ENCODE measurements at regions not wholly inside any gene's neighbourhood (a gene's known extent, or its start where the extent isn't known, plus 50 kb on each side); places are given as distances from the start of the nearest gene placed in this dataset.

DNA sequence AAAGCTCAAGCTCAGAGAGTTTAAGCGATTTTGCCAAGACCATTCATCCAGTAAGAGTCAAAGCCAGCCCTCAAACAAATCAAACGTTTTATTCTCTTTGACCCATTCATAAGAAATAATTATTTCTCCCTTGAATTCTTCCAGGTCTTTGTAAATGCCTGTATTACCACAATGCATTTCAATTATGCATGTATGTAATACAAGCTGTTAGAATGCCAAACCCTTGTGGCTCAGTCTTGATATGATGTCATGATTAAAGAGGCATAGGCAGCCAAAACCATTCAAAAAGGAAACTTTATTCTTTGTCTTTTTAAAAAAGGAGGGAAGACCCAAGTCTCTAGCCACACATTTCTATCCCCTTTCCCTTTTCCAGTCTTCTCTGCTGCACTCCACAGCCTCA lies 56.5 kb upstream of the PGM2 start:
- TF ChIP-seq, protein P1, sequence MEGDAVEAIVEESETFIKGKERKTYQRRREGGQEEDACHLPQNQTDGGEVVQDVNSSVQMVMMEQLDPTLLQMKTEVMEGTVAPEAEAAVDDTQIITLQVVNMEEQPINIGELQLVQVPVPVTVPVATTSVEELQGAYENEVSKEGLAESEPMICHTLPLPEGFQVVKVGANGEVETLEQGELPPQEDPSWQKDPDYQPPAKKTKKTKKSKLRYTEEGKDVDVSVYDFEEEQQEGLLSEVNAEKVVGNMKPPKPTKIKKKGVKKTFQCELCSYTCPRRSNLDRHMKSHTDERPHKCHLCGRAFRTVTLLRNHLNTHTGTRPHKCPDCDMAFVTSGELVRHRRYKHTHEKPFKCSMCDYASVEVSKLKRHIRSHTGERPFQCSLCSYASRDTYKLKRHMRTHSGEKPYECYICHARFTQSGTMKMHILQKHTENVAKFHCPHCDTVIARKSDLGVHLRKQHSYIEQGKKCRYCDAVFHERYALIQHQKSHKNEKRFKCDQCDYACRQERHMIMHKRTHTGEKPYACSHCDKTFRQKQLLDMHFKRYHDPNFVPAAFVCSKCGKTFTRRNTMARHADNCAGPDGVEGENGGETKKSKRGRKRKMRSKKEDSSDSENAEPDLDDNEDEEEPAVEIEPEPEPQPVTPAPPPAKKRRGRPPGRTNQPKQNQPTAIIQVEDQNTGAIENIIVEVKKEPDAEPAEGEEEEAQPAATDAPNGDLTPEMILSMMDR (IDR thresholded peaks at IDR 0.05), result no peak
- no peak for TF ChIP-seq POLR2A (IDR thresholded peaks at IDR 0.05)
